HG02870 (cell line): ENCODE measurements at regions not wholly inside any gene's neighbourhood (a gene's known extent, or its start where the extent isn't known, plus 50 kb on each side); places are given as distances from the start of the nearest gene placed in this dataset.

Experiments used
- ATAC-seq: cut with Tn5 transposase; IDR thresholded peaks from one replicate; pipeline ENCODE4 v1.9.1; 2021; ENCODE audit warnings: mild to moderate bottlenecking, moderate library complexity; ENCODE audit not compliant: unreplicated experiment

DNA sequence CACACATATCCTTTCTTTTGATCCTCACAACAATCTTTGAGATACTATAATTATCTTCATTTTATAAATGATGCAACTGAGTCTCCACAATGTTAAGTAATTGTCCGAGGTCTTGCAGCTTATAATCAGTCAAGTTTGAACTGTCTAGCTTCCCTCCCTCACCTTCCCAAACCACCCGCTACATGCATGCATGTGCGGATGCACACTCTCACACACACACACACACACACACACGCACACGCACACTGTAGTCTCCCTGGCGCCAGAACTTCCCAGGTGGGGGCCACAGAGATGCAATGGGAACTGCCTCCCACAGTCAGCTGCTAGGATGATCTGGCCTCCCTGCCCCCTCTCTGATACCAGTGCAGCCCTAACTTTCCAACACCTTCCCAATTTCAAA, 501.3 kb downstream of the BUD13 start:
- ATAC-seq = no peak

DNA sequence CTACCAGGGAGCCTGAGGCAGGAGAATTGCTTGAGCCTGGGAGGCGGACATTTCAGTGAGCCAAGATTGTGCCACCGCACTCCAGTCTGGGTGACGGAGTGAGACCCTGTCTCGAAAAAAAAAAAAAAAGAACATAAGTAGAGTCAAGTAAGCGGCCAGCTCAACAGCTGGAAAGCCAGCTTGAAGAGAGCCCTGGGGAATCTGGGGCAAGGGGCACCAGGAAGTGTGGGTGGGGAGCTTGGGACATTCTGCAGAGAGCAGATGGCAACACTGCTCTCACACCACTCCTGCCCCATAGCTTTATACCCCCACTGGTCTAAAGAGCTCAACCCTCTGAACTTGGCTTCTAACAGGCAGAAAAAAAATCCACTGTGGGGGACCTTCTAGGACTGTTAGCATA, 505.6 kb downstream of the BUD13 start:
- ATAC-seq = no peak

- no peak for ATAC-seq
Observed at GRCh38 chr11:116263770-116264169, 509.0 kb downstream of the BUD13 start.

- no peak for ATAC-seq
Observed at GRCh38 chr11:116263019-116263418, 509.8 kb downstream of the BUD13 start.

- ATAC-seq = no peak
Observed at GRCh38 chr11:116262370-116262769, 510.4 kb downstream of the BUD13 start.

DNA sequence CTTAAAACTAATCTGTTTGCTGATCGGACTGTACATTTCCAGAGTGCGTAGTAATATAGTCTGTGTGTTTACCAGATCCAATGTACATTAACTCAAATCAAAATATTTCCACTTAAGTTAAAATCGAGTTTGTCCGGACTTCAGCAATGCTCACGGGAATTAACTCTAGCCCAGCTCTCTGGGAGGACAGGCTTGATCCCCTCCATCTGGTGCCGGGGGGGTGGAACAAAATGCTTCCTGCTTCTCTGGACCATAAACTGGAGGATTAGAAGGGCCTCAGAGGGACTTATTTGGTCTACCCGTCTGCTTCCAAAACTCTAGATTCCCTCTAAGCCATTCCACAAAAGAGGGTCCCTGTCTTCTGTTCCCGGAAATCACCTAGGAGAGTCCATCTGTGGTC, 511.2 kb downstream of the BUD13 start:
- no peak for ATAC-seq

DNA sequence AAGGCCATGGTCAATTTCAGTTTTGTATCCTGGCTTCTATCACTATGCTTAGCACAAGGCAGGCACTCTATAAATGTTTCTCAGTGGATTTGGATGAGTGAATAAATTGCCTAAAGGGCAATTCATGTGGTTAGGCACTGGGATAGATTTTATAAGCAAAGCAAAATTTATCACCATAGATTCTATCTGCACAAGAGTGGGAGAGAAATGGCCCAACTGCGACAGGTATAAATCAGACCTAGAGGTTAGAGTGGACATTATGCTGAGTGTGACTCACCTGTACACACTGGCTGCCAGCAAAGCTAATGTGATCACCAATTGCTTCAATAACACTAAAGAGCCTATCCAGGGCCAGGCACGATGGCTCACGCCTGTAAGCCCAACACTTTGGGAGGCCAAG, 514.0 kb downstream of the BUD13 start:
- no peak for ATAC-seq

DNA sequence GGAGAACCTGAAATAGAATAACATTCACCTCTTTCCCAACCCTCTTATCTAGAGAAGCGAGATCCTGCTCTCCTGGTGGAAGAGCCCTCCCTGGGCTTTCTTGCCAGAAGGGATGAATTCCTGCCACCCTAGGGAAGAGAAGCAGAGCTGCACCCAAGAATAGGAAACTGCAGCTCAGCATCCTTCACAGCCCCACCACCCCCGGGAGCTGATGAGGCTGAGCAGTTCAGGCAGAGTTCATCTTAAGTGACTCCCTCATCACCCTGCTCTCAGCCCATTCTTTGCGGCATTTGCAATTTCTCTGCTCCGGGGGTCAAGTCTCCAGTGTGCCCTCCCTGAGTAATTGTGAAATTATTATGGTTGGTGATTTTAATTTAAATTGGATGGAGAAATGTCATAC, 514.9 kb downstream of the BUD13 start:
- ATAC-seq = no peak

DNA sequence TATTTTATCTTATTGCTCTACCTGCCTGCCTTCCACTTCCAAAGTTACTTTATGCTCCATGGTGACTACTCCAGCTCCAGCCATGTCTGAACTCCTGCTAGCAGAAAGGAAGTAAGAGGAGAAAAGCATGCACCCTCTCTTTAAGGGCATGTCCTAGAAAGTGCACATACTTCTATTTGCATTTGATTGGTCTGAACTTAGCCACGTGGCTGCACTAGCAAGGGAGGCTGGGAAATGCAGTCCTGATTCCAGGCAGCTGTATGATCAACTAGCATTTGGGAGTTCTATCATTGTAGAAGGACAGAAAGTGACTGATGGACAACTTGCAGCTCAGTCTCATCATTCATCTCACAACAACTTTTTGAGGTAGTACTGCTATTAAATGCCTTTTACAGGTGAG, 515.7 kb downstream of the BUD13 start:
- no peak for ATAC-seq

- ATAC-seq = no peak
Observed at GRCh38 chr11:116256215-116256614, 516.6 kb downstream of the BUD13 start.

DNA sequence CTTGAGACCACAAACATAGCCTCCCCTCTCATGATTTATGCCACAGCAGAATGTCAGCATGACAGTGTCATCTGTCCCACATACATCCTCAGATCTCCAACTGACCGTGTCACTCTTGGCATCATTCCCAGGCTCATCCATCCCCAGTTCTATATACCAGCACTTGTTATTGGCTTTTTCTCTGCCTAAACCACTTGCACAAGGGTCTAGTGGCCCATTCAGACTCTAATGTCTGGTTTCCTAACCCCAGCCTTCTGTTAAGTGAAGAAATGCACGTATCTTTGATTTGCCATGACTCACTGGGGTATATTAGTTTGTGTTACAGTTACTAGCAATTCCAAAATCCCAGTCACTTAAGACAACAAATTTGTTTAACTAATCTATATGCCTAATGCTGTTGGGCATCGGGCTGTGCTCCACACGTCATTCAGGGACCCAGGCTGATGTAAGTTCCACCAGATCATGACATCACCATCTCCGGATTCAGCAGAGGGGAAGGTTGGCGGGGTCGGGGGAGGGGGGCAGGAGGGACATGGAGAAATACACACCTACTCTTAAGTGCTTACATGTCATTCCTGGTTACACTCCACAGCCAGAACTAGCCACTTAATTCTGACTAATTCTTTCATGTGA, 517.4 kb downstream of the BUD13 start:
- no peak for ATAC-seq

GRCh38 chr11:116250155-116250554, 522.6 kb downstream of the BUD13 start:
- no peak for ATAC-seq

- ATAC-seq = no peak
Observed at GRCh38 chr11:116249561-116249960, 523.2 kb downstream of the BUD13 start.

GRCh38 chr11:116244889-116245288, 527.9 kb downstream of the BUD13 start:
- ATAC-seq = no peak

DNA sequence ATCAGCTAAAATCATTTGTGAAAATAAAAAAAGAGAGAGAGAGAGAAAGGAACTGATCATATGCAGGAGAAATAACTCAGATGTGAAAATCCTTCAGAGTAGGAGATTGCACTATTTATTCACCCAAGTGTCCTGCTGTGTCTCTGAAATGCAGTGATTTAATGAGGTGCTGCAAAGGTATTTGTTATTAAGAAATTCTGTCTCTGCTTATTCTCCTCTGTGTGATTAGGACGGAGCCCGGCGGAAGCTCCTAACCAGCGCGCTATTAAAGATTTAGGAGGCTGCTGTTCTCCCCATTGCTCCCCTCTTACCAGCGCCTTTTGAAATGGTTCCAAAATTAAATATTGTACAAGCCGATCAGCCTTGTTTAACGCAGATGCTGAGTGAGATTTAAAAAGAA, 528.3 kb downstream of the BUD13 start:
- ATAC-seq = no peak

DNA sequence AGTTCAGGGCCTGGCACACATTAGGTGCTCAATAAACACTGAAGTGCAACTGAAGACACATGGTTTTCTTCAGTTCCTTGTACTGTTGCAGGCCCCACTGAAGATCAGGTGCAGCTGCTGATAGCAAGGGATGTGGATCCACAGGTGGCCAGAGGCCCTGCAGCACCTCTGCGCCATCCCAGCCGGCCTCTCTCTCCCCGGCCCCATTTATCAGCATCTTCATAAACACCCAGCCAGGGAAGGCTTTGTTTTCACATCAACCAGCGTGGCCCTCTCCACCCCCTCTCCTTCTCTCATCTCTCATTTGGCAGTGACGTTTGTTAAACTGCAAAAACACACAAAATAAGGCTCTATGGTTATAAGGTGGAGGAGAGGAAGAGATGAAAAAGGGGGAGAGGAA, 528.8 kb downstream of the BUD13 start:
- ATAC-seq = no peak

DNA sequence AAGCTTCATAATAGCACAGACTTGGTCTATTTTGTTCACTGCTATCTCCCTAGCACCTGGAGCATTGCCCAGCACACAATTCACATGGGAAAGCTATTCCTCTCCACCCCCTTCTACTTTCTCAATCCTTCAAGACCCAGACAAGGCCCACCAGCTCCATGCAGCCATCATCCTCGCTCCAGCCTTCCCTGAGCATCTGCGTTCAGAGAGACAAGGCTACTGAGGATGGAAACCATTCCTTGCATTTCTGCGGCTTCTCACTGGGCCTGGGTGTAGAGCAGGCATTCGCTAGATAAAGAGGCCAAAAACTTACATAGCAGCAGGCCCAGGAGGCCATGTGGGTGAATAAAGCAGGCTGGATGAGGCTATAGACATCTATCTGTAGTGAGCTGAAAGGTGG, 530.8 kb downstream of the BUD13 start:
- ATAC-seq = no peak

GRCh38 chr11:116240710-116241109, 532.1 kb downstream of the BUD13 start:
- no peak for ATAC-seq

- ATAC-seq = no peak
Observed at GRCh38 chr11:116239247-116239646, 533.5 kb downstream of the BUD13 start.

- ATAC-seq = no peak
Observed at GRCh38 chr11:116234989-116235568, 537.7 kb downstream of the BUD13 start.

- no peak for ATAC-seq
Observed at GRCh38 chr11:116233561-116233960, 539.2 kb downstream of the BUD13 start.

- ATAC-seq = no peak
Observed at GRCh38 chr11:116232364-116232828, 540.4 kb downstream of the BUD13 start.

DNA sequence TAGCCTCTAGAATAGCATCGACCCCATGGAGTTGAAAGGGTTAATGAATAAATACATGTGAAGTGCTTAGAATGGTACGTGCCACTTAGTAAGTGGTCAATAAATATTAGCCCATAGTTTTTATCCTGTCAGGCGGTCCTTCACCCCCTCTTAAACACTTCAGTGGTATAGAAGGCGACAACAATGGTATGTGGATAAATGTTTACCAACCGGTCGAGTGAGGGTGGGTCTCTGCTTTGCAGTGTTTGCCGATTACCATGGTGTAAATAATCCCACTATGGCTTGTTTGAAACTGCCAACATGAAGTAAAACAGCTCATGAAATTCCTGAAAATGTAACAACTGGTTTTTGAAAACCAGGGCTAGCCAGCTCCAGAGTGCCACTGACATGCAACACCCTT, 541.2 kb downstream of the BUD13 start:
- no peak for ATAC-seq
